SK-N-SH (cell line): ENCODE measurements at regions not wholly inside any gene's neighbourhood (a gene's known extent, or its start where the extent isn't known, plus 50 kb on each side); places are given as distances from the start of the nearest gene placed in this dataset.

Experiments
- CTCF ChIA-PET: fragments of 300-600, 350-600 bp; formaldehyde crosslinking; extraction: SDS; loops from one replicate; lab custom pipeline; 2021; lab: Yijun Ruan, JAX
- POLR2A ChIA-PET: fragments of 350-600 bp; sonication (Branson Sonifier 250); formaldehyde crosslinking; extraction: SDS; loops from one replicate; lab custom pipeline; 2020; ENCODE audit warnings: antibody characterized with exemption, inconsistent platforms; lab: Yijun Ruan, JAX
- DNase-seq: peaks from one replicate; pipeline ENCODE4 v3.0.0; 2012
- H2AFZ ChIP-seq: fragments of 200-600 bp; sonication (generic); 2 replicates; pipeline ENCODE4 v1.8.1; 2016; ENCODE audit warnings: antibody characterized with exemption, mild to moderate bottlenecking, low read depth
- H3F3A ChIP-seq: fragments of 200-600 bp; sonication (generic); replicated peaks from 2 replicates; pipeline ENCODE3; 2016; ENCODE audit warnings: antibody characterized with exemption, mild to moderate bottlenecking; ENCODE audit not compliant: insufficient read depth
- H3K27ac ChIP-seq, 2 experiments: fragments of 200-500 bp in 1 of 2; fragments of 200-600 bp in 1 of 2; sonication (Bioruptor generic) in 1 of 2; sonication (generic), shearing (Covaris generic) in 1 of 2; 2 replicates each; pipeline versions ENCODE4 v1.5.1 to v1.6.1; 2014 to 2016; ENCODE audit warnings: low read depth in 2 of 2, inconsistent platforms in 1 of 2, low read length in 1 of 2, mild to moderate bottlenecking in 1 of 2, mixed read lengths in 1 of 2
- H3K27me3 ChIP-seq: fragments of 200-600 bp; sonication (generic), shearing (Covaris generic); 2 replicates; pipeline ENCODE4 v1.6.1; 2016; ENCODE audit warnings: mixed run types; ENCODE audit not compliant: insufficient read depth
- H3K36me3 ChIP-seq, 2 experiments: fragments of 200-500 bp in 1 of 2; fragments of 200-600 bp in 1 of 2; sonication (Bioruptor generic) in 1 of 2; sonication (generic) in 1 of 2; replicated peaks in 1 of 2; 2 replicates each; pipeline versions ENCODE3 to v1.5.1; 2014 to 2016; ENCODE audit warnings: low read length in 1 of 2, mild to moderate bottlenecking in 1 of 2; ENCODE audit not compliant: insufficient read depth in 2 of 2, control insufficient read depth in 1 of 2
- H3K4me1 ChIP-seq, 2 experiments: fragments of 200-500 bp in 1 of 2; fragments of 200-600 bp in 1 of 2; sonication (Bioruptor generic) in 1 of 2; sonication (generic), shearing (Covaris generic) in 1 of 2; 2 replicates each; pipeline versions ENCODE4 v1.5.1 to v1.6.1; 2014 to 2016; ENCODE audit warnings: low read depth in 1 of 2, low read length in 1 of 2, mixed run types in 1 of 2; ENCODE audit not compliant: insufficient read depth in 2 of 2, control insufficient read depth in 1 of 2
- H3K4me2 ChIP-seq: fragments of 200-600 bp; sonication (generic), shearing (Covaris generic); 2 replicates; pipeline ENCODE4 v1.6.1; 2017; ENCODE audit warnings: mixed run types
- H3K4me3 ChIP-seq, 2 experiments: fragments of 200-500 bp in 1 of 2; fragments of 200-600 bp in 1 of 2; sonication (Bioruptor generic) in 1 of 2; sonication (generic), shearing (Covaris generic) in 1 of 2; 2 replicates each; pipeline versions ENCODE4 v1.5.1 to v1.8.1; 2014 to 2016; ENCODE audit warnings: low read depth in 2 of 2, inconsistent platforms in 1 of 2, low read length in 1 of 2, mild to moderate bottlenecking in 1 of 2, mixed read lengths in 1 of 2, moderate library complexity in 1 of 2
- H3K79me2 ChIP-seq: fragments of 200-600 bp; sonication (generic); 2 replicates; pipeline ENCODE4 v1.8.1; 2017; ENCODE audit warnings: mild to moderate bottlenecking; ENCODE audit not compliant: insufficient read depth
- H3K9ac ChIP-seq: fragments of 200-600 bp; sonication (generic); 2 replicates; pipeline ENCODE4 v1.6.1; 2017; ENCODE audit warnings: mixed run types
- H3K9me2 ChIP-seq: fragments of 200-600 bp; sonication (generic); 2 replicates; pipeline ENCODE4 v1.6.1; 2017; ENCODE audit warnings: mixed run types
- H3K9me3 ChIP-seq: fragments of 200-600 bp; sonication (generic); 2 replicates; pipeline ENCODE4 v1.6.1; 2017; ENCODE audit warnings: mixed run types, mild to moderate bottlenecking, moderate library complexity
- H4K20me1 ChIP-seq: fragments of 200-600 bp; sonication (generic); 2 replicates; pipeline ENCODE4 v1.6.1; 2017; ENCODE audit warnings: mild to moderate bottlenecking, mixed run types; ENCODE audit not compliant: insufficient read depth
- CHD2 ChIP-seq: fragments of 150-350 bp; IDR thresholded peaks from 2 replicates; pipeline ENCODE4 v1.6.1; 2018; ENCODE audit warnings: low read length; ENCODE audit not compliant: partially characterized antibody
- FOSL2 ChIP-seq: IDR thresholded peaks from 2 replicates; pipeline ENCODE4 v1.4.0; 2012; ENCODE audit warnings: low read depth, mild to moderate bottlenecking, moderate library complexity, borderline replicate concordance
- GABPA ChIP-seq: IDR thresholded peaks from 2 replicates; pipeline ENCODE4 v1.4.0; 2012; ENCODE audit warnings: low read depth, mild to moderate bottlenecking
- MXI1 ChIP-seq: IDR thresholded peaks from 2 replicates; pipeline ENCODE4 v1.6.1; 2012; ENCODE audit warnings: mild to moderate bottlenecking, low read depth, low read length, improper control_type of control experiment
- RCOR1 ChIP-seq: fragments of 150-350 bp; IDR thresholded peaks from 2 replicates; pipeline ENCODE4 v1.6.1; 2017; ENCODE audit warnings: antibody characterized with exemption, low read length
- REST ChIP-seq: IDR thresholded peaks from 2 replicates; pipeline ENCODE4 v1.6.1; 2012; ENCODE audit warnings: mild to moderate bottlenecking, low read depth, low read length, moderate library complexity
- SIN3A ChIP-seq: IDR thresholded peaks from 2 replicates; pipeline ENCODE4 v1.6.1; 2012; ENCODE audit warnings: low read depth, mild to moderate bottlenecking, low read length, moderate library complexity, borderline replicate concordance
- TEAD4 ChIP-seq: IDR thresholded peaks from 2 replicates; pipeline ENCODE4 v1.4.0; 2012; ENCODE audit warnings: mild to moderate bottlenecking, borderline replicate concordance; ENCODE audit not compliant: insufficient read depth
- WGBS: methylation state at CpG from one replicate; pipeline ENCODE4 v1.1.6; 2017; ENCODE audit warnings: low lambda C conversion rate; 5-methylcytosine and 5-hydroxymethylcytosine counted together

GRCh38 chr6:40689185-40689584 is 102.0 kb upstream of the LRFN2 start (continued):
- no peak for TF ChIP-seq CHD2

- Histone ChIP-seq H3F3A (no peaks in the 10 kb centered on the region), H3K9me2 (no peaks in the 10 kb centered on the region), H3K4me3 (no peak overlapping the region), H3K36me3 (no peaks in the 10 kb centered on the region), H3K9me3 (0 out of 2 replicates have a peak, but pooled peaks cover 3% of the 10 kb centered on the region), H3K4me2 (no peak overlapping the region), H3K4me1 (peaks cover 0 to 5% of the 10 kb centered on the region in 2 experiments; a peak in 1 of 4 replicates), H3K79me2 (no peaks in the 10 kb centered on the region), H4K20me1 (no peaks in the 10 kb centered on the region), H3K27me3 (no peaks in the 10 kb centered on the region; the same call in 1 of the 2 replicates), H2AFZ (no peak overlapping the region), H3K27ac (no peak overlapping the region), H3K9ac (no peak overlapping the region)
- CTCF ChIA-PET = interaction anchor here (1.1 kb wide), 1 partner anchor 10 kb away, joined by 3 read pairs; no protein-coding TSS in a partner anchor
- POLR2A ChIA-PET = no interaction called here
- DNase-seq = no peak
- 48% methylated on average over 7 of the region's 7 CpGs for WGBS
- TF ChIP-seq SIN3A (no peak), TEAD4 (no peak), FOSL2 (no peak), MXI1 (no peak), RCOR1 (no peak), REST (no peak)
Observed at GRCh38 chr6:40688214-40688761, 101.1 kb upstream of the LRFN2 start.

GRCh38 chr6:40685862-40686261 is 98.7 kb upstream of the LRFN2 start:
- Histone ChIP-seq H4K20me1 (no peaks in the 10 kb centered on the region), H2AFZ (no peak overlapping the region), H3K9me2 (no peaks in the 10 kb centered on the region), H3K4me3 (no peak overlapping the region), H3K27me3 (no peaks in the 10 kb centered on the region; the same call in 1 of the 2 replicates), H3K9ac (no peak overlapping the region), H3K4me1 (peaks cover 0 to 5% of the 10 kb centered on the region in 2 experiments; a peak in 1 of 4 replicates), H3K27ac (no peak overlapping the region; a peak in 1 of 4 replicates), H3K4me2 (no peak overlapping the region), H3K36me3 (no peaks in the 10 kb centered on the region), H3K9me3 (0 out of 2 replicates have a peak, but pooled peaks cover 3% of the 10 kb centered on the region), H3F3A (no peaks in the 10 kb centered on the region), H3K79me2 (no peaks in the 10 kb centered on the region)
- no peak for TF ChIP-seq GABPA
- TF ChIP-seq REST = no peak
- ChIA-PET CTCF (interaction anchor here (1.5 to 2.2 kb wide), 2 partner anchors 9 to 14 kb away, joined by 3 to 6 read pairs; no protein-coding TSS in a partner anchor), POLR2A (no interaction called here)
- DNase-seq = no peak
- WGBS = 35% methylated on average over 6 of the region's 6 CpGs
